Calu3 (cell line): ENCODE measurements at regions not wholly inside any gene's neighbourhood (a gene's known extent, or its start where the extent isn't known, plus 50 kb on each side); places are given as distances from the start of the nearest gene placed in this dataset.

Experiments
- BruUV-seq: library from RNA; stranded (reverse); fragments of 400-500 nt; replicated peaks from 2 replicates; lab custom pipeline; 2021; lab: Mats Ljungman, UMichigan
- CTCF ChIA-PET: fragments of 300-600 bp; sonication (Branson Sonifier 250); formaldehyde crosslinking; loops from one replicate; lab custom pipeline; 2022; ENCODE audit warnings: antibody characterized with exemption; lab: Charles Lee
- DNase-seq: peaks from one replicate; pipeline ENCODE4 v3.0.0; 2022
- H3K27ac Mint-ChIP-seq: one replicate; pipeline ENCODE4 v1.8.0; 2022; ENCODE audit warnings: mixed read lengths; ENCODE audit not compliant: unreplicated experiment
- H3K27me3 Mint-ChIP-seq: one replicate; pipeline ENCODE4 v1.8.0; 2022; ENCODE audit warnings: mixed read lengths; ENCODE audit not compliant: unreplicated experiment
- H3K36me3 Mint-ChIP-seq: one replicate; pipeline ENCODE4 v1.8.0; 2022; ENCODE audit warnings: mild to moderate bottlenecking, moderate library complexity, mixed read lengths; ENCODE audit not compliant: insufficient read depth, unreplicated experiment
- H3K4me1 Mint-ChIP-seq: one replicate; pipeline ENCODE4 v1.8.0; 2022; ENCODE audit warnings: mild to moderate bottlenecking, low read depth, mixed read lengths; ENCODE audit not compliant: unreplicated experiment
- H3K4me3 Mint-ChIP-seq: one replicate; pipeline ENCODE4 v1.8.0; 2022; ENCODE audit warnings: mild to moderate bottlenecking, low read depth, moderate library complexity, mixed read lengths; ENCODE audit not compliant: unreplicated experiment
- H3K9me3 Mint-ChIP-seq: one replicate; pipeline ENCODE4 v1.8.0; 2022; ENCODE audit warnings: low read depth, mixed read lengths; ENCODE audit not compliant: unreplicated experiment
- CTCF ChIP-seq: fragments of 200-600 bp; IDR thresholded peaks from one replicate; pipeline ENCODE4 v1.8.0; 2022; ENCODE audit warnings: antibody characterized with exemption; ENCODE audit not compliant: unreplicated experiment
- intact Hi-C: fragments of 100-400 bp; cut with micrococcal nuclease; formaldehyde crosslinking; loops from one replicate; pipeline ENCODE4 v1.10.0; 2022; ENCODE audit not compliant: unreplicated experiment

GRCh38 chr10:42979721-42980467, 97.0 kb upstream of the RET start:
- CTCF ChIA-PET: interaction anchor here (0.6 kb wide), 1 partner anchor 97 kb away, joined by 4 read pairs; the partner anchor contains the start of gene RET
- Mint-ChIP-seq H3K27me3 (peaks cover 40% of the 10 kb centered on the region), H3K9me3 (no peaks in the 10 kb centered on the region), H3K36me3 (no peaks in the 10 kb centered on the region), H3K4me3 (no peak overlapping the region), H3K4me1 (no peaks in the 10 kb centered on the region), H3K27ac (no peak overlapping the region)
- intact Hi-C loops: no loop called here
- no peak for TF ChIP-seq CTCF
- no peak for DNase-seq
- BruUV-seq: no TSS peak

DNA sequence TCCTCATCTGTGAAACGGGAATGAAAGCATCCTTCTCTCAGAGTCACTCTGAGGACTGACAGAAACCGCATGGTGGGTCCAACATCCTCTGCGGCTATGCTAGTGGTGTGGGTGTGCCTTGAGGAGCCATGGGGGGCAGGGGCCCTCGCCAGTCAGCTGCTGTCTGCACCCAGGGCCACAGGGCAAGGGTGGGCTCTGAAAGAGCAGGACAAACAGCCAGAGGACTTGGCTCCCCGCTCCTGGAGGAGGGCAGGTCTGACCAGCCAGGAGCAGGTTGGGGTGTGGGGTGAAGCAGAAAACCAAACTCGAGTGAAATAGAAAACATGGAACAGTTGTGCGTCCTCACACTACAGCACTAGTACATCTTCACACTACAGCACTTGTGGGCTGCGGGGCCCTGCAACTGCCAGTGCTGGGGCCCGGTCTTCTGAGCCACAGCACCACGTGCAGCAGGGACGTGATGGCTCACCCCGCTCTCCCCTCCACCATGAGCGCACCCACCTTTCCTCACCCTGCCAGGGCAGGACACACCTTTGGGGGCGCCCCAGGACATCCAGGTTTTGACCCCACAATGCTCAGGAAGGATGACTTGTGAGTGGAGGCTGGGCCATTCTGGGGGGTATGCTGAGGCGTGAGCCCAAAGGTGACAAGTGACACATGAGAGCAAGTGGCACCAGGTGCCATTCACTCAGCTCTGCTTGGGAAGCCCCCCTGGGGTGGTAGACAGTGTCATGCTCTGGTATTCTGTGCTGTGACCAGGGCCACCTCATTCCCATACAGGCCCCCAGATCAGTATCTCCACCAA, 96.1 kb upstream of the RET start:
- H3K4me1 Mint-ChIP-seq: no peaks in the 10 kb centered on the region
- no peak overlapping the region for H3K4me3 Mint-ChIP-seq
- no peak for TF ChIP-seq CTCF
- H3K36me3 Mint-ChIP-seq: no peaks in the 10 kb centered on the region
- intact Hi-C loops: no loop called here
- CTCF ChIA-PET: no interaction called here
- no peaks in the 10 kb centered on the region for H3K9me3 Mint-ChIP-seq
- no peak overlapping the region for H3K27ac Mint-ChIP-seq
- no TSS peak for BruUV-seq
- peaks cover 47% of the 10 kb centered on the region for H3K27me3 Mint-ChIP-seq
- DNase-seq: no peak

- peaks cover 55% of the 10 kb centered on the region for H3K27me3 Mint-ChIP-seq
Observed at GRCh38 chr10:42981358-42982236, 95.3 kb upstream of the RET start.

More at GRCh38 chr10:42981358-42982236, 95.3 kb upstream of the RET start:
- BruUV-seq: no TSS peak
- Mint-ChIP-seq H3K9me3 (no peaks in the 10 kb centered on the region), H3K4me3 (no peak overlapping the region), H3K27ac (no peak overlapping the region), H3K4me1 (no peaks in the 10 kb centered on the region), H3K36me3 (no peaks in the 10 kb centered on the region)
- intact Hi-C loops: no loop called here
- DNase-seq: no peak
- CTCF ChIA-PET: no interaction called here
- no peak for TF ChIP-seq CTCF
